ENCODE measurements at regions not wholly inside any gene's neighbourhood (a gene's known extent, or its start where the extent isn't known, plus 50 kb on each side); places are given as distances from the start of the nearest gene placed in this dataset.

DNA sequence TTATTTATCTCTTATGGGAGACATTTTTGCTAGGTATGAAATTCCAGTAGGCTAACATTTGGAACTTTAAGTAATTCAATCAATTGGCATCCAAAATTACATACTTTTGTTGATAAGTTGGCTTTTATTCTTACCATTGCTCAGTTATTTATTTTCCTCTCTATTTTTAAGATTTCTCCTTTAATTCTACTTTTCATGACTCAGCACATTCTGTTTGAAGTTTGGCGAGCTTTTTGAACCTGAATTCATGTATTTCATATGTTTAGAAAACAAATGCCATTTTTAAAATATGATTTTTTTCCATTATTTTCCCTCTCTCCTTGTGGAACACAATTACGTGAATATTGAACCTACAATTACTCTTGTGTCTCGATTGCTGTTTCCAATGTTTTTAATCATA lies 2896.3 kb upstream of the PCDH20 start:
- no peak for TF ChIP-seq EZH2phosphoT487 (IDR thresholded peaks at IDR 0.05; ENCODE audit: borderline replicate concordance, low read length)
- no peaks in the 10 kb centered on the region for H3K36me3 ChIP-seq (ENCODE audit: control insufficient read depth, low read length)
- H3K9me3 ChIP-seq (ENCODE audit: control insufficient read depth, insufficient read depth, low read length): no peaks in the 10 kb centered on the region
- no peaks in the 10 kb centered on the region for H3K4me1 ChIP-seq (ENCODE audit: control insufficient read depth, low read length)
- H3K9me2 ChIP-seq (replicated peaks; ENCODE audit: control insufficient read depth, low read length): no peaks in the 10 kb centered on the region
- H3K27me3 ChIP-seq (ENCODE audit: control insufficient read depth, low read length): no peaks in the 10 kb centered on the region
- H3K79me2 ChIP-seq (ENCODE audit: control insufficient read depth, low read length): no peaks in the 10 kb centered on the region
- H3K27ac ChIP-seq (ENCODE audit: low read depth, low read length): no peak overlapping the region
- H3F3A ChIP-seq (ENCODE audit: control insufficient read depth, insufficient read depth): no peaks in the 10 kb centered on the region
- H3K4me3 ChIP-seq (ENCODE audit: low read length): no peak overlapping the region
- H3K4me2 ChIP-seq (ENCODE audit: low read length): no peak overlapping the region
- no peaks in the 10 kb centered on the region for H4K20me1 ChIP-seq (ENCODE audit: control insufficient read depth, insufficient read depth, low read depth, low read length)

DNA sequence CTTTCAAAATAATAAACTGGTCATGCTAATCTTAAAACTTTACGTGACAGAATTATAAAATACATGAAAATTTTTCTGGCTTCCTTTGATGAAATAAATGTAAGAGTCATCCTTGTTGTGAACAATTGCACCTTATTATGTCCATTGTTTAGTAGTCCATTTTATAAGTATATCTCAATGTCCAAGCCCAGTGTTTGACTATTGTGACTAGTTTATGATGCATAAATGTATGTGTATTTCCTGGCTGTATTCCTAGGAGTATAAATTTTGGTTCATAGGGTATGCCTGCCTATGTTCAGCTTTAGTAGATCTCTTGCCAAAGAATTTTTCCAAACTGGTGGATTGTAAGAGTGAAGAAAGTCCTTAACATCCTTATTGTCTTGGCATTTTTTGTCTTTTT lies 2895.5 kb upstream of the PCDH20 start:
- no peaks in the 10 kb centered on the region for H3F3A ChIP-seq (ENCODE audit: control insufficient read depth, insufficient read depth)
- H3K36me3 ChIP-seq (ENCODE audit: control insufficient read depth, low read length): no peaks in the 10 kb centered on the region
- TF ChIP-seq, protein P1, sequence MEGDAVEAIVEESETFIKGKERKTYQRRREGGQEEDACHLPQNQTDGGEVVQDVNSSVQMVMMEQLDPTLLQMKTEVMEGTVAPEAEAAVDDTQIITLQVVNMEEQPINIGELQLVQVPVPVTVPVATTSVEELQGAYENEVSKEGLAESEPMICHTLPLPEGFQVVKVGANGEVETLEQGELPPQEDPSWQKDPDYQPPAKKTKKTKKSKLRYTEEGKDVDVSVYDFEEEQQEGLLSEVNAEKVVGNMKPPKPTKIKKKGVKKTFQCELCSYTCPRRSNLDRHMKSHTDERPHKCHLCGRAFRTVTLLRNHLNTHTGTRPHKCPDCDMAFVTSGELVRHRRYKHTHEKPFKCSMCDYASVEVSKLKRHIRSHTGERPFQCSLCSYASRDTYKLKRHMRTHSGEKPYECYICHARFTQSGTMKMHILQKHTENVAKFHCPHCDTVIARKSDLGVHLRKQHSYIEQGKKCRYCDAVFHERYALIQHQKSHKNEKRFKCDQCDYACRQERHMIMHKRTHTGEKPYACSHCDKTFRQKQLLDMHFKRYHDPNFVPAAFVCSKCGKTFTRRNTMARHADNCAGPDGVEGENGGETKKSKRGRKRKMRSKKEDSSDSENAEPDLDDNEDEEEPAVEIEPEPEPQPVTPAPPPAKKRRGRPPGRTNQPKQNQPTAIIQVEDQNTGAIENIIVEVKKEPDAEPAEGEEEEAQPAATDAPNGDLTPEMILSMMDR (IDR thresholded peaks at IDR 0.05; ENCODE audit: low read depth, low read length, poor library complexity, severe bottlenecking): no peak
- TF ChIP-seq EZH2phosphoT487 (IDR thresholded peaks at IDR 0.05; ENCODE audit: borderline replicate concordance, low read length): no peak
- no peak overlapping the region for H3K27ac ChIP-seq (ENCODE audit: low read depth, low read length)
- no peak overlapping the region for H3K4me2 ChIP-seq (ENCODE audit: low read length)
- no peak overlapping the region for H3K4me3 ChIP-seq (ENCODE audit: low read length)
- no peaks in the 10 kb centered on the region for H3K9me3 ChIP-seq (ENCODE audit: control insufficient read depth, insufficient read depth, low read length)
- H3K9me2 ChIP-seq (replicated peaks; ENCODE audit: control insufficient read depth, low read length): no peaks in the 10 kb centered on the region
- no peaks in the 10 kb centered on the region for H4K20me1 ChIP-seq (ENCODE audit: control insufficient read depth, insufficient read depth, low read depth, low read length)
- H3K79me2 ChIP-seq (ENCODE audit: control insufficient read depth, low read length): no peaks in the 10 kb centered on the region
- H3K4me1 ChIP-seq (ENCODE audit: control insufficient read depth, low read length): no peaks in the 10 kb centered on the region
- no peaks in the 10 kb centered on the region for H3K27me3 ChIP-seq (ENCODE audit: control insufficient read depth, low read length)

DNA sequence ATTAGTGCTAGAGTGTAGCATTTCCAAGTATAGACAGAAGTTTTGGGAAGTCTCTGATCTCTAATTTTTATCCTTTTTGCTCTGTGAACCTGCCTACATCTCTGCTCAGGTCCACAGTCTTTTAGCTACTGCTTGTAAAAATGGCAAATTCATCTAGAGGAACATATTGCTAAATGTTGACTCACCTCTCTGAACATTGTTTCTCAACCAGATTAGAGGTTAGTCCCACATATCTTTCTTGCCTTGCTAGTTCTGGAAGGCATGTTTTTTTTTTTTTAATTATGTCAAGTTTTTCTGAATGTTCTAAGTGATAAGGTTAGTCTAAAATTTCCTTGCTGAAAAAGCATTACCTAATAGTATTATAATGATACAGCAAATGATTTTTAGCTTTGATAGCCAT lies 2889.6 kb upstream of the PCDH20 start:
- H3K4me3 ChIP-seq (ENCODE audit: low read length): no peak overlapping the region

DNA sequence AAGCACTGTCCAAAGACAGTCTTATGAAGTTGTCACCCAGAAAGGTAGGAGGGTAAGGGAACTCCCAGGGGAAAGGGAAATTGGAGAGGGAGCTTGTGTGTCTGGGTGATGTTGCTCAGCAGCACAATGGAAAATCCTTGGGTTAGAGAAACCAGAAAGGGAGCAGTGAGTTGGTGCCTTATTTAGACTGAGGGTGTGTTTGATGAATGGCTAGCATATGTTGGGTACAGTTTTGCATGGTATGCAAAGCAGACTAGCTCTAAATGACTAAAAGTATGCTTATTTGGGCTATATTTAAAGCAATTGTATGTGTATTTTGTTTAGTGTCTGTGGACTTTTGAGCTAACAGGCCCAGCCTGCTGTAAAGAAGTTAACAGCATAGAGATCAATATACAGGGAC lies 2884.6 kb upstream of the PCDH20 start:
- no peak for TF ChIP-seq EZH2phosphoT487 (IDR thresholded peaks at IDR 0.05; ENCODE audit: borderline replicate concordance, low read length)
- TF ChIP-seq, protein P1 (IDR thresholded peaks at IDR 0.05; ENCODE audit: low read depth, low read length, poor library complexity, severe bottlenecking): no peak
- H3K27ac ChIP-seq (ENCODE audit: low read depth, low read length): no peak overlapping the region
- H4K20me1 ChIP-seq (ENCODE audit: control insufficient read depth, insufficient read depth, low read depth, low read length): no peaks in the 10 kb centered on the region
- no peak overlapping the region for H3K4me3 ChIP-seq (ENCODE audit: low read length)
- no peaks in the 10 kb centered on the region for H3K9me2 ChIP-seq (replicated peaks; ENCODE audit: control insufficient read depth, low read length)
- H3K4me1 ChIP-seq (ENCODE audit: control insufficient read depth, low read length): no peaks in the 10 kb centered on the region
- H3K4me2 ChIP-seq (ENCODE audit: low read length): no peak overlapping the region
- no peaks in the 10 kb centered on the region for H3K36me3 ChIP-seq (ENCODE audit: control insufficient read depth, low read length)
- no peaks in the 10 kb centered on the region for H3K9me3 ChIP-seq (ENCODE audit: control insufficient read depth, insufficient read depth, low read length)
- H3K79me2 ChIP-seq (ENCODE audit: control insufficient read depth, low read length): no peaks in the 10 kb centered on the region
- no peaks in the 10 kb centered on the region for H3K27me3 ChIP-seq (ENCODE audit: control insufficient read depth, low read length)
- no peaks in the 10 kb centered on the region for H3F3A ChIP-seq (ENCODE audit: control insufficient read depth, insufficient read depth)

More for the DNA sequence above, 2889.6 kb upstream of the PCDH20 start:
- H4K20me1 ChIP-seq (ENCODE audit: control insufficient read depth, insufficient read depth, low read depth, low read length): no peaks in the 10 kb centered on the region
- no peak overlapping the region for H3K27ac ChIP-seq (ENCODE audit: low read depth, low read length)
- H3K4me2 ChIP-seq (ENCODE audit: low read length): no peak overlapping the region
- no peaks in the 10 kb centered on the region for H3K4me1 ChIP-seq (ENCODE audit: control insufficient read depth, low read length)
- no peaks in the 10 kb centered on the region for H3K9me3 ChIP-seq (ENCODE audit: control insufficient read depth, insufficient read depth, low read length)
- H3K79me2 ChIP-seq (ENCODE audit: control insufficient read depth, low read length): no peaks in the 10 kb centered on the region
- no peaks in the 10 kb centered on the region for H3K27me3 ChIP-seq (ENCODE audit: control insufficient read depth, low read length)
- no peaks in the 10 kb centered on the region for H3K36me3 ChIP-seq (ENCODE audit: control insufficient read depth, low read length)
- H3K9me2 ChIP-seq (replicated peaks; ENCODE audit: control insufficient read depth, low read length): no peaks in the 10 kb centered on the region
- TF ChIP-seq, protein P1 (IDR thresholded peaks at IDR 0.05; ENCODE audit: low read depth, low read length, poor library complexity, severe bottlenecking): no peak
- TF ChIP-seq EZH2phosphoT487 (IDR thresholded peaks at IDR 0.05; ENCODE audit: borderline replicate concordance, low read length): no peak
- H3F3A ChIP-seq (ENCODE audit: control insufficient read depth, insufficient read depth): no peaks in the 10 kb centered on the region
